Activated CD4-positive, alpha-beta T cell treated with anti-CD3 and anti-CD28 coated beads, Interleukin-2, amount 50 U/mL, for 24 hours (primary cell): ENCODE measurements at regions not wholly inside any gene's neighbourhood (a gene's known extent, or its start where the extent isn't known, plus 50 kb on each side); places are given as distances from the start of the nearest gene placed in this dataset.

Experiments
- DNase-seq, 2 donors: peaks; one replicate each; pipeline ENCODE4 v3.0.0-alpha.2; 2020; ENCODE audit warnings: low read depth in 1 of 2, low spot score in 1 of 2

DNA sequence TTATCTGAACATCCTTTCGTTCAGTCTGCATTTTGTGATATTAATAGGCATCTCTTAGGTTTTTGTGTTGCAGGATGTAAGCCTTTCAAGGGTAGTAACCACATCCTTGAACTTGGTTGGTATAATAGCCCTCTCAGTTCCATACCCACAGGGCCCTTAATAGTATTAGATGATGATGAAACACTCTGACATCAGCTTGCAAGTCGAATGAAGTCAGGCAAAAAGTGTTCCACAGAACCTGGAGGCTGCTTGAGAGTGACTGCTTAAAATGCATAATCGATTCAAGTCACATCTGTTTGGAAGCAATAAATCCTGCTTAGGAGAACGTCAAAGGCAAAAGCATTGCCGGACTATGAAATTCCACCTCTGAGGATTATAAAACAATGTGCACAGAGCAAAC is 415.6 kb upstream of the KAZN start:
- no peak for DNase-seq

DNA sequence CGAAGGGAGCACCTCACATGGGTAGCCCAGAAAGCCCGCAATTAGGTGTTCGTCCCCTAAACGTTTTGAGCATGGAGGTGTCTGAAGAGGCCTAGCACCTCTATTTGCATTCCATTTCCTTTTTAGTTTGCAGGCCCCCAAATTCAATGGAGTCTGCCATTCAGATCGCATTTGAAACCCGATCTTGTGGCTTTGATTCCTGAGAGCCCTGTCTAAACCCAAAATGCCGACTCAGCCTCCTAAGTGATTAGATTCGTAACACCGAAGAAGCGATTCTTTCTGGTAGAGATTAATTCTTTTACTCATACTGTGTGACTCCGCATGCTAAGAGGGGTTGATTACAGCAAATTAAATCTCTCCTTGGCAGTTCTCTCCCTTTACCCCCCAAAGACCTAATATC is 415.2 kb upstream of the KAZN start:
- no peak for DNase-seq

GRCh38 chr1:14184454-14184853 is 414.0 kb upstream of the KAZN start:
- no peak for DNase-seq

GRCh38 chr1:14189381-14189780 is 409.1 kb upstream of the KAZN start:
- no peak for DNase-seq

DNA sequence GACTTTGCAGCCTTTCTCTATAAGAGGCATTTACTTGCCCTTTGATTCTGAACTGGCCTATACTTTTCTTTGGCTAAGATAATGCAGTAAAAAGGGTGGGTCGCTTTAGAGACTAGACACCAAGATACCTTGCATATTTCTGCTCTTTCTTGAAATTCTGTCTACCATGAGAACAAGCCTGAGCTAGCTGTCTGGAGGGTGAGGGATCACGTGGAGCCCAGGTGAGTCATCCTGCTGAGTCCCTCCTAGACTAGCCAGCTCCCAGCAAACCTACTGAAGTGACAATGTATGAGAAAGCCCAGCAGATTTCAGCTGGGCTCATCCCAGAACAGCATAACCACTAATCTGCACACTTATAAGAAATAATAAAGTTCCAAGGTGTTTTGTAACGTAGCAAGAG is 408.0 kb upstream of the KAZN start:
- no peak for DNase-seq

- DNase-seq = no peak
Observed at GRCh38 chr1:14194511-14194910, 404.0 kb upstream of the KAZN start.

DNA sequence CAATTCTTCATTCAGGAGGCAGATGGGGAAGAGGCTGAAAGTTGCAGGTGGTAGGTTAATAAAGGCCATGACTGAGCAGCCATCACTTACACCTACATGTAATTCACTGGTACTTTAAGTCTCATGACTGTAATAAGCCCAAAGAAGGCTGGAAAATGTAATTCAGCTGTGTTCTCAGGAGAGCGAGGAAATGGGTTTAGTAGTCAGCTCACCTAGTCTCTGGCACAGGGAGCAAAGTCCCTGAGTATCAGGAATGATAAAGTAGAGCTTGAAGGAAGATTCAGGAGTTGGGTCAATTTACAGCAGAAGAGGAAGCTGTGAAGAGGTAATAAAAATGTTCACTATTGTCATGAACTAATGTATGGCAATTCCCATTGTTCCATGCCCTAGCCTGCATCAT is 393.4 kb upstream of the KAZN start:
- no peak for DNase-seq

- no peak for DNase-seq
Observed at GRCh38 chr1:14215151-14215550, 383.3 kb upstream of the KAZN start.

- no peak for DNase-seq
Observed at GRCh38 chr1:14217384-14217783, 381.1 kb upstream of the KAZN start.

GRCh38 chr1:14220324-14220723 is 378.2 kb upstream of the KAZN start:
- no peak for DNase-seq

- no peak for DNase-seq
Observed at GRCh38 chr1:14220811-14221210, 377.7 kb upstream of the KAZN start.

DNA sequence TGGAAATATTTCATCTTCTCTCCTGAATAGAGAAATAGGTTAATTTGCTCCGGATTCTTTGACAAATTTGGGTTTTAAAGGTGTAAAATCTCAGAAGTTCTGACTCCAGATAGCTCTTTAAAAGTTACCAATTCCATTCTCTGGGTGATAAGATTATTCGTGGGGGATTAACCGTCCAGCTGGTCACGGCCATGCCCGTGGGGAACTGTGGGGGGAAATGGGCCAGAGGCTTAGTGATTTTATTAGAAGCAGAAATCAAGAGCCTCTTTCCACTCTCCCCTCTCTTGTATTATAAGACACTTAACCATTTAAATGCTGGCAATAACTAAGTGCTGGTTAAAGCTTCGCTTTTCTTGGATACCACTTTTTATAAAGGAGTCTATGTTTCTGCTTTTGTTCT is 376.4 kb upstream of the KAZN start:
- no peak for DNase-seq

DNA sequence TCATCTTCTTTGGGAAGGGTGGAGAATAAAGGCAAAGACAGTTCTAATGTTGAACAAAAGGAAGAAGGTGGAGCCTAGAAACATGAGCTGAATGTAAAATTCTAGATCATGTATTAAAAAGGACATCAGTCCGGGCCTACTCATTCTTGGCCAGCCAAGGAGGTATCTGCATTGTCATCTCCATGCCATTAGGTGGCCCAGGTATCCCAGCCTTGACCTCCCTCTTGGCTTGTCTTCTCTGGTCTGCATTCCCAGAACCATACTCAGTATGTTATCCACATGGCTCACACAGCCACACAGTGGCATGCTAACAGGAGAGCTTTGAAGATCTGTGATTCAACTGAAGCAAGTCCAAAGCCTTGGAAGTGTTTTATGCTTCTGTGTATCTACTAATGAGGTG is 369.8 kb upstream of the KAZN start:
- no peak for DNase-seq

DNA sequence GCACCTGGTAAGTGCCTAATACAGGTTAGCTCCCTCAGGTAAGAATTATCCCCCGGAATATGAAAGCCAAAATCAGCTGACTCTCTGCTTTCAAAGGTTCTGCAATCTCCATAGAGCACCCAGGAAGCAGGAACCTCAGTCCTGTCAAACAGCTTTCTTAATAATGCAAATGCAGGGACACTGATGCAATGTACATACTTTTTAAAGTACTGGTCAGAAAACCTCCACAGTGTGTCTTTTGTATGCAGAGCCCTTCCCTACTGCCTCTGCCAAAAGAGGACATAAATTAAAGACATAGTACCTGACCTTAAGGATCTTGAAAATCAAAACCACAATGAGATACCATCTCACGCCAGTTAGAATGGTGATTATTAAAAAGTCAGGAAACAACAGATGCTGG is 365.0 kb upstream of the KAZN start:
- no peak for DNase-seq

DNA sequence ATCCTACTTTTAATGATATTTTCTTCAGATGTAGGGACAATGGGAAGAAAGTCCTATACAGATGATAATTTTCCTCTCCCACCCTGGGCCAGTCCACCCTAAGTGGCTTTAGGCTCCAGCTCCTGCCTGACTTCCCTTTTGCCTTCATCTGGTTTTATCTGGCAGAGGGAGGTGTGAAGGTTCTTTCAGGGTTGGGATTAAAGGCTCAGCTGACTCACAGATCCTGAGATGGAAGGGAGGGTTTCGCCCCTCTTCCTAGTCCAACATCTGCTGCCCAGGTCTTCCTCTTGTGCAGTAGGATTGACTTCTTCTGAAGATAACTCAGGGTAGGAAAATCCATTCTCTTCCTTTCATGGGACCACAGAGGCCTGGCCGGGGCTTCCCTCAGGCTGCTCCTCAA is 362.4 kb upstream of the KAZN start:
- DNase-seq = no peak

- no peak for DNase-seq
Observed at GRCh38 chr1:14238472-14239307, 359.8 kb upstream of the KAZN start.

GRCh38 chr1:14240265-14240664 is 358.2 kb upstream of the KAZN start:
- DNase-seq = no peak

DNA sequence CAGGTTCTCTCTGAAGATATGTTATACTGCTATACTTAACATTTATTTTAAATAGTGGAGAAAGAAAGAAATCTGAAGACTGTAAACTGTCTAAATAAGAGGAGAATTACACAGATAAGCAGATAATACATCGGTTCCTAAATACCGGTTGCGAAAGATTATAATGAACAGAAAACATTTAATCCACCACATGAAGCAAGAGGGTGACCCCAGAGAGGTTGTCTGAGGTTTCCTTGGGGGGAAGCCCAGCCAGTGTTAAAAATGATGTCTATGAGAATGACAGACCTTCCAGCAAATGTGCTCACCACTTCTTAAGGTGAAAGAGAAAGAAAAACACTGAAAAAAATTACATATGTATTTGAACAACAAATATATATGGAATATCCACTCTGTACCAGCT is 356.4 kb upstream of the KAZN start:
- no peak for DNase-seq

- DNase-seq = no peak
Observed at GRCh38 chr1:14242870-14243269, 355.6 kb upstream of the KAZN start.

DNA sequence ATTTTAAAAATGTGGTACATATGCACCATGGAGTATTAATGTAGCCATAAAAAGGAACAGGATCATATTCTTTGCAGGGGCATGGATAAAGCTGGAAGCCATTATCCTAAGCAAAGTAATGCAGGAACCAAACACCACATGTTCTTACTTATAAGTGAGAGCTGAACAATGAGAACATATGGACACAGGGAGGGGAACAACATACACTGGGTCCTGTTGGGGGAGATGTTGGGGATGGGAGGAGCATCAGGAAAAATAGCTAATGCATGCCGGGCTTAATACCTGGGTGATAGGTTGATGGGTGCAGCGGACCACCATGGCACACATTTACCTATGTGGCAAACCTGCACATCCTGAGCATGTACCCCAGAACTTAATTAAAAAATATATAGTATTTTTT is 352.5 kb upstream of the KAZN start:
- DNase-seq = no peak

DNA sequence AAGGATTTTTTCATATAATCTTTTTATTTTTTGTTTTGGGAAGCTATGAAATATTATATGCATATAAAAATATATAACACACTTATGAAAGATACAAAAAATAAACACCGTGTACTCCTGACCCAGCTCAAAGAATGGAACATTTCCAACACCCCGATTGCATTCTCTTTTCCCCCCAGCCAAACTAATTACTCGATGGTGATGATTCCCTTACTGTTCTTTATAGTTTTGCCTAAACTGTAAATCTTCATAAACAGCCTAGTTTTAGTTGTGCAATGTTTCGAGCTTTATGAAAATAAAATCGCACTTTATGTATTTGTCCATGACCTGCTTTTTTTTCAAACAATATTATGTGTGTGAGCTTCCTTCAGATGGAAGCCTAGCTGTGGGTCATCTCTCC is 352.0 kb upstream of the KAZN start:
- DNase-seq = no peak

- DNase-seq = no peak
Observed at GRCh38 chr1:14247666-14248065, 350.8 kb upstream of the KAZN start.

- DNase-seq = no peak
Observed at GRCh38 chr1:14251871-14252270, 346.6 kb upstream of the KAZN start.
